DND-41 (cell line): ENCODE measurements at regions not wholly inside any gene's neighbourhood (a gene's known extent, or its start where the extent isn't known, plus 50 kb on each side); places are given as distances from the start of the nearest gene placed in this dataset.
"Not testable (repeated sequence)": the region's sequence is repeated elsewhere in the genome, so short reads cannot be mapped to it uniquely, and the experiment has no call there.

ENCODE experiments used
- ATAC-seq: fragments of 200-7000 bp; cut with Tn5 transposase; 3 replicates; pipeline ENCODE4 v1.9.1; 2021; ENCODE audit warnings: low read depth; ENCODE audit not compliant: insufficient read depth
- DNase-seq: peaks from one replicate; pipeline ENCODE4 v3.0.0-alpha.2; 2020
- H2AFZ ChIP-seq: 2 replicates; pipeline ENCODE4 v1.6.0; 2012; ENCODE audit warnings: low read depth, low read length
- H3K27ac ChIP-seq: 2 replicates; pipeline ENCODE4 v1.5.1; 2012; ENCODE audit warnings: low read length, inconsistent platforms
- H3K27me3 ChIP-seq: fragments of 200-600 bp; sonication (generic); 2 replicates; pipeline ENCODE4 v1.6.0; 2012; ENCODE audit warnings: low read length, mild to moderate bottlenecking, inconsistent platforms; ENCODE audit not compliant: insufficient read depth, poor library complexity
- H3K36me3 ChIP-seq: 2 replicates; pipeline ENCODE4 v1.5.1; 2012; ENCODE audit warnings: low read length, inconsistent platforms; ENCODE audit not compliant: insufficient read depth
- H3K4me1 ChIP-seq: 2 replicates; pipeline ENCODE4 v1.5.1; 2012; ENCODE audit warnings: mild to moderate bottlenecking, low read length; ENCODE audit not compliant: insufficient read depth
- H3K4me2 ChIP-seq: 2 replicates; pipeline ENCODE4 v1.6.0; 2012; ENCODE audit warnings: mild to moderate bottlenecking, moderate library complexity, low read length, inconsistent platforms; ENCODE audit not compliant: insufficient read depth
- H3K4me3 ChIP-seq, 2 experiments: fragments of 200-600 bp in 1 of 2; shearing (Covaris generic) in 1 of 2; 2 replicates each; pipeline ENCODE4 v1.5.1; 2012 to 2016; ENCODE audit warnings: inconsistent platforms in 2 of 2, low read length in 2 of 2, mild to moderate bottlenecking in 2 of 2, low read depth in 1 of 2, moderate library complexity in 1 of 2
- H3K79me2 ChIP-seq: 2 replicates; pipeline ENCODE4 v1.6.0; 2012; ENCODE audit warnings: low read length, inconsistent platforms; ENCODE audit not compliant: insufficient read depth
- H3K9ac ChIP-seq: 2 replicates; pipeline ENCODE4 v1.6.0; 2012; ENCODE audit warnings: low read depth, mild to moderate bottlenecking, inconsistent platforms, low read length, moderate library complexity
- H3K9me3 ChIP-seq: 2 replicates; pipeline ENCODE4 v1.5.1; 2012; ENCODE audit warnings: low read length, moderate library complexity, mild to moderate bottlenecking, inconsistent platforms; ENCODE audit not compliant: insufficient read depth, severe bottlenecking
- H4K20me1 ChIP-seq: 2 replicates; pipeline ENCODE4 v1.6.0; 2012; ENCODE audit warnings: low read length; ENCODE audit not compliant: insufficient read depth
- CTCF ChIP-seq: IDR thresholded peaks from 2 replicates; pipeline ENCODE4 v1.5.1; 2012; ENCODE audit warnings: borderline replicate concordance, low read length, moderate library complexity, mild to moderate bottlenecking; ENCODE audit not compliant: poor library complexity, severe bottlenecking; ENCODE audit errors: extremely low read depth
- EZH2 ChIP-seq: IDR thresholded peaks from 3 replicates; pipeline ENCODE4 v1.6.1; 2012; ENCODE audit warnings: borderline replicate concordance, low read depth, mild to moderate bottlenecking, moderate library complexity, low read length, inconsistent platforms; ENCODE audit not compliant: severe bottlenecking

DNA sequence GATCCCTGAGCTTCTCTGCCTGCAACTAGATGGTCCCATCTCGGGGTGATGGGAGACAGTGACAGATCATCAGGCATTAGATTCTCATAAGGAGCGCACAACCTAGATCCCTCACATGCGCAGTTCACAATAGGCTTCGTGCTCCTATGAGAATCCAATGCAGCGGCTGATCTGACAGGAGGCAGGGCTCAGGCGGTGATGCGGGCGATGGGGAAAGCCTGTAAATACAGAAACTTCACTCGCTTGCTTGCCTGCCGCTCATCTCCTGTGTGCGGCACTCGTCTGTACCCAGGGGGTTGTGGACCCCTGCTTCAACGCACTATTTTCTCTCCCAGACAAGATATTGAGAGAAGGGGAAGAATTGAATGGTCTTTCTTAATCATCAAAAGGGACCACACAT is 473.9 kb downstream of the ZNF536 start:
- no peak overlapping the region for H3K9ac ChIP-seq
- no peaks in the 10 kb centered on the region for H3K36me3 ChIP-seq
- H3K4me3 ChIP-seq: no peak overlapping the region
- H3K9me3 ChIP-seq: no peaks in the 10 kb centered on the region
- no peaks in the 10 kb centered on the region for H4K20me1 ChIP-seq
- H3K27me3 ChIP-seq: no peaks in the 10 kb centered on the region
- DNase-seq: no peak
- no peak overlapping the region for H3K27ac ChIP-seq
- no peak overlapping the region for H2AFZ ChIP-seq
- H3K4me2 ChIP-seq: no peak overlapping the region
- no peaks in the 10 kb centered on the region for H3K79me2 ChIP-seq
- no peak for ATAC-seq
- TF ChIP-seq EZH2: no peak
- TF ChIP-seq CTCF: no peak
- H3K4me1 ChIP-seq: no peaks in the 10 kb centered on the region

- Histone ChIP-seq H3K9me3 (no peaks in the 10 kb centered on the region), H3K27me3 (no peaks in the 10 kb centered on the region), H3K4me1 (no peaks in the 10 kb centered on the region), H3K9ac (no peak overlapping the region), H3K79me2 (no peaks in the 10 kb centered on the region), H3K4me3 (no peak overlapping the region), H3K36me3 (no peaks in the 10 kb centered on the region), H3K27ac (no peak overlapping the region), H3K4me2 (no peak overlapping the region), H2AFZ (no peak overlapping the region), H4K20me1 (no peaks in the 10 kb centered on the region)
- TF ChIP-seq CTCF (no peak), EZH2 (no peak)
- DNase-seq (no peak), ATAC-seq (no peak)
These were observed 470.7 kb downstream of the ZNF536 start for GRCh38 chr19:30842926-30843325.

DNA sequence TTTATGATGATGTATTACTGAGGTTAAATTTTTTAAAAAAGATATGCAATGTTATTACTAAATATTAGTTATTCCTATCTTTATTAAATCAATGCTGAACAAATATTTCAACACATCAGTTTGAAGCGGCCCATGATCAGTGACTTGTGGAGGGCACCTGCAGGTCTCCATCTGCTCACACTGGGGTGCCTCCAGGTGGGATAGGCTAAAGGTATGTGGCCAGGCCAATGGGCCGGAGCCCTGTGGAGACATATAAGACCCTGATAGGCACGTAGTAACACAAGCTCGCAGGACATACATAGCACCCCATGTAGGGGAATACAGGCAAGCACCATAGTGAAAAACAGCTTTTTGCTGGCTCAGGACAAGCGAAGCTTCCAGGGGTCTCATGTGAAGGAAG is 469.8 kb downstream of the ZNF536 start:
- H3K27ac ChIP-seq: no peak overlapping the region
- H3K4me1 ChIP-seq: no peaks in the 10 kb centered on the region
- H3K27me3 ChIP-seq: no peaks in the 10 kb centered on the region
- no peak for DNase-seq
- H3K79me2 ChIP-seq: no peaks in the 10 kb centered on the region
- TF ChIP-seq CTCF: no peak
- TF ChIP-seq EZH2: no peak
- H3K9me3 ChIP-seq: no peaks in the 10 kb centered on the region
- no peaks in the 10 kb centered on the region for H3K36me3 ChIP-seq
- H2AFZ ChIP-seq: no peak overlapping the region
- no peak for ATAC-seq
- no peak overlapping the region for H3K9ac ChIP-seq
- no peaks in the 10 kb centered on the region for H4K20me1 ChIP-seq
- H3K4me2 ChIP-seq: no peak overlapping the region
- H3K4me3 ChIP-seq: no peak overlapping the region

DNA sequence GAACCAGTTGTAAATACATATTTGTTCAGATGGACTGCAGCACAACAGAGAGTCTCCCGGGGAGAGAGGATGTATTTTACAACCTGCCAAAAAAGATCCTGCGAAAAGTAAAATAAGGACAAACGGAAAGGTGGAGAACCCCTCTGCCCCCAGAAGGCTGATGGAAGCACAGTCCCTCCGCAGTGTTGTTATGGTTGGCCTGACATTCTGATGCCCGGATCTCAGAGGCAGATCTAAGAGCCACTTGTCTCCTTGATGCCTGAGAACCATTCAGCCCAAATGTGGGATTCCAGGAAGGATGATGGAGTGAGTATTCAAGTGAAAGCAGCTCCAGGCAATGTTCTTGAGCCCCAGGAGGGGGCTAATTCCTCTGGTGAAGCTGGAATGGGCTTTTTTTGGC is 458.7 kb downstream of the ZNF536 start:
- H3K79me2 ChIP-seq: no peaks in the 10 kb centered on the region
- H3K4me1 ChIP-seq: no peaks in the 10 kb centered on the region
- TF ChIP-seq EZH2 (no peak), CTCF (no peak)

GRCh38 chr19:30825505-30825904 is 453.3 kb downstream of the ZNF536 start:
- ATAC-seq, H3K36me3 ChIP-seq, DNase-seq, H4K20me1 ChIP-seq, H3K9ac ChIP-seq, H3K27me3 ChIP-seq, H3K4me3 ChIP-seq, H3K4me1 ChIP-seq, H3K79me2 ChIP-seq, H3K9me3 ChIP-seq, H2AFZ ChIP-seq, H3K27ac ChIP-seq, H3K4me2 ChIP-seq: not testable (repeated sequence)

More for the DNA sequence above, 458.7 kb downstream of the ZNF536 start:
- Histone ChIP-seq H3K9me3 (no peaks in the 10 kb centered on the region), H3K36me3 (no peaks in the 10 kb centered on the region), H3K27ac (no peak overlapping the region), H3K27me3 (no peaks in the 10 kb centered on the region), H3K9ac (no peak overlapping the region), H3K4me3 (no peak overlapping the region), H4K20me1 (no peaks in the 10 kb centered on the region), H3K4me2 (no peak overlapping the region), H2AFZ (no peak overlapping the region)
- no peak for ATAC-seq
- no peak for DNase-seq
